GM21786 (cell line): ENCODE measurements at regions not wholly inside any gene's neighbourhood (a gene's known extent, or its start where the extent isn't known, plus 50 kb on each side); places are given as distances from the start of the nearest gene placed in this dataset.
"Not testable (repeated sequence)": the region's sequence is repeated elsewhere in the genome, so short reads cannot be mapped to it uniquely, and the experiment has no call there.

Experiments
- ATAC-seq: cut with Tn5 transposase; IDR thresholded peaks from one replicate; pipeline ENCODE4 v1.9.1; 2021; ENCODE audit not compliant: unreplicated experiment

DNA sequence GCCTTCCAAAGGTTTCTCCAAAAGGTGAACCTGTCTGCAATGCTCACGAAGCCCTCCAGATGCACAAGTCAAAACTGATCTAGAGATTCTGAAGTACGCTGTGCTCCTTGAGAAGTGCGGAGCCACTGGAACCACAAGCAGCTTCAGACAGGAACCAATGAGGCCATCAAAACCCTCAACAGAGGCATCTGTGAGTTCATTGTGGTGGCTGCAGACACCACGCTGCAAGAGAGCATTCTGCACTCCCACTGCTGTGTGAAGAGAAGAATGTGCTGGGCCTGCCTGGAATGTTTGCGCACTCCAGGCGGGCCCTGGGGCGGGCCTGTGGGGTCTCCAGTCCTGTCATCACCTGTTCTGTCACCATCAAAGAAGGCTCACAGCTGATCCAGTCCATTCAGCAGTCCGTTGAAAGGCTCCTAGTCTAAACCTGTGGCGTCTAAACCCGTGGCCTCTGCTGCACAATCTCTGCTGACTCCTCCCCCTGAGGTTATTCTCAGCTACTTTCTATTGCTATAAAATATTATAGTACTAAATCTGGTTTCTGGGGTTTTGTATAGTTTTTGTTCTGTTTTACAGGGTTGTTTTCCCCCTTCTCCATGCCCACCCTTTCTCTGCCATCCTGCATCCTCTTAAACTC is 111.6 kb downstream of the PPIAL4A start:
- not testable (repeated sequence) for ATAC-seq

DNA sequence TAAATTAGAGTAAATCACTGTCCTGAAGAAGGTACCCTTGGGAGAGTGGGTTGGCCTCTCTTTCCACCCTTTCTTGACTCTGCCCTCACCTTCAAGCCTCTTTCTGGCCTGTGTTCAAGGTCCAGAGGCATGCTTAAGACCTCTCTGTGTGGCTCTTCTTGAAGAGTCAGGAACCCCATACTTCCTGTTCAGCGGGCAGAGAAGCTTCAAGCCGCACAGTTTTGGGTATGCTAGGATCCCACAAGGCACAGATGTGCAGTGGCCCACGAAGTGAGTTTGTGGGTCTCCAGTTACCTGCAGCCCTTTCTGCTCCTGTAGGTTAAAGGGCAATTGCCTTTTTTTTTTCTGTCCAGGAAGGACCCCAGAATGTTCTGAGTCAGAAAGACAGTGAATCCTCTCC is 113.7 kb downstream of the PPIAL4A start:
- not testable (repeated sequence) for ATAC-seq

DNA sequence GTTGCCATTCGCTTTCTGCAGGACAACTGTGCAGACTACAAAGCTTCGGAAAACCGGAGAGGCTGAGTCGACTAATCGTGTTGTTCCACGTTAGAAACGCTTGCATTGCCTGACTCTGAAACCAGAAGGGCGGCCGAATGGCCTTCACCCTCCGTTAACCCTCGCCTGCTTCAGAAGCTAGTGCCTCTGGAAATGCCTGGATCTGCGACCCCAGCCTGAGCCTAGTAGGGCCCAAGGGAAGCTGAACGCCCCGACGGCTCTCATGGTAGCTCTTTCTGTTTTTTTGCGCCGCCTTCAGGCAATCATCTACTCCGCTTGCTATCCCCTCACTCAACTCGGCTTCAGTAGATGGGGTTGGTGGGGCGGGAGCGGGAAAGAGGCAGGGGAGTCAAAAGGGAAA is 117.3 kb downstream of the PPIAL4A start:
- ATAC-seq: not testable (repeated sequence)

DNA sequence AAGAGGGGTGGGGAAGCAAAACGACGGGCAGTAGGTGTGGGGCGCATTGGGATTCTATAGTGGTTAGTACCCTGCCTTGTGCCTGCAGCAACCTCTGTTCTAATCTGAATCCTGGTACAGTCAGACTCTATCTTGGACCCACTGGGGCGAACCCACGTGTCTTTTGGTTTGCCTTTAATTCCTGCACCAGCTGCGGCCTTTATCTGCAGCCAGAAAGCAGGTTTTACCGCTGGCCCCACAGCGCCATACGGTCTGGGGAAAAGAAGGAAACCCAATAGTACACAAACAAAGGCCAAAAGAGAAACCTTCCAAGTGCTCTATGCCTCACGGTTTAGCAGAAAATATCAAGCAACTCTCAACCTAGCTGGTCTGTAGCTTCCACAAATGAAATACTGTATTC is 118.2 kb downstream of the PPIAL4A start:
- ATAC-seq: not testable (repeated sequence)

DNA sequence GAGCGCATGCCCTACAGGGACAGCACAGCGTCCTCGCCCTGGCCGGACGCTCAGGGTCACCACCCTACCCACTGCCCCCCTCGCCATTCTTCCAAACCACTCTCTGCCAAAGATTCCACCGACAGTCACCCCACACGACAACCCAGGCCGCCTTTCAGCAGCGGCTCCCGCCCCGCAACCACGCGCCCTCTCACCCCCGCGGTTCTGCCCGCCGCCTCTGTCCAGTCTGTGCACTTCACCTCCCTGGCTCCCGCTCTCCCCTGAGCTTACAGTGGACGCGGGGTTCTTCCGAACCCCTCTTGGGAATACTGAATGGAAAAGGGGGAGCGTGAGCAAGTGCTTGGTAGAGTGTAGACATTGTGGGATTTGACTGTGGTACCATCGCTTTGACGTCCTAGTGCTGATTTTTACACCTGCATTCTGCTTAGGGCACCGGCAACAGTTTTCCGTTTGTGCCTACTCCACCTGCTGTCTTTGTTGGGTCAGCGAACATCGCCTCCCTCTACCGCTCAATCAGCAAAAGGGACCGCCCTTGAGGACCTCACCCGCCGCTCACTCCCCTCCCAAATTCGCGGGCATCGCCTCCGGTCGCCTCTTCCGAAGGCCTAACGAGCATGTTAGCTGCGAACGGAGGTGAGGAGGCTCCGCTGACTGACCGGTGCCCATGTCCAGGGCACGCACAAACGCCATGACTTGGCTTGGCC is 119.1 kb downstream of the PPIAL4A start:
- ATAC-seq: not testable (repeated sequence)

DNA sequence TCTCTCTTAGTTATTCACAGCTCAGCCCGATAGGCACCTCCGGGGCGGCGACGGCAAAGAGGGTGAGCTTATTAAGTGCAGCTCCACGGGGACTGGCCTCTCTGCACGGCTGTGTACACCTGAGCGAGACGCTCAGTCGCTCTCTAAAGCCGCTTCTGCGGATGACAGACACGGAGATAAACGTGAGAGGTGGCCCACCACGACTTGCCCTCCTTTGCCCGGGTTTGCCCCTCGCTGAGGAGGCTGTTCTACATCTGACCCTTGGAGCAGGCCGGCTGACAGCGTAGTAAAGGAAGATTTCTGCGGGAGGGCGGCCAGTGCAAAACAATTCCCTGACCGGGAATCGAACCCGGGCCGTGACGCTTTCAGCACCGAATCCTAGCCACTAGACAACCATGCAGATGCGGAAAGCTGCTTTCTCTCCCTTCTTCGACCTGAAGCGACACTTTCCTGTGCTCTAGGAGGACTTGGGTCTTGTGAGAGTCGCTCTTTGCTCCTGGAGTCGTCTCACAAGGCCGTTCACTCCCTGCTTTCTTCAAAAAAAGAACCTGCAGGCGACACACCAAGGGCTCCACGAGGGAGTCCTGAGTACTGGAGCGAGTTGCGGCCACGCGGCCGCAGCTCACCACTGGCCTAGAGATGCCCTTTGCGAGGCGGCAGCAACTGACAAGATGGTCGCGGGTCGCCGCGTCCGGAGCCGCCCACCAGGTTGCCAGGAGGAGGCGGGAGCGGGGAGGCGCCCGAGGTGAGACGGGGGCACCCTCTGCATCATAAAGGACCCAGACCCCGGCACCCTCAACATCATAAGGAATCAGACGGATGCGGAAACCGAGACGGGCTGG is 119.9 kb downstream of the PPIAL4A start:
- not testable (repeated sequence) for ATAC-seq

DNA sequence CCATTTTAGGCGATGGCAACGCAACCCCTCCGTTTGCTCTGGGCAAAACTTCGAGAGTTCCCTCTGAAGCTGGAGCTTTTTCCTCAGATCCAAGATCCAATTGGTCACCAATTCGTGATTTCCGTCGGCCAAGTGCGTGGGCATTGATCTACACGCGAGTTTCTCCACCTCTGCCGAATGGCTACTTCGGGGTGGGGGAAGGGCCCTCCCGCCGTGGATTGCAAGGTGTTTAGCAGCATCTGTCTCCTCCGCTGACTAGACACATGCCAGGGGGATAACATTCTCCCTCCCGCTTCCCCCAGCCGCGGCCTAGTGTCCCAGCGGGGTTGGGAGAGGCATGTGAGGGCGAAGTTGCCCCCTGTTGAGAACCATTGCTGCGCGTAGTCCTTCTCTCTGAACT is 120.6 kb downstream of the PPIAL4A start:
- not testable (repeated sequence) for ATAC-seq

DNA sequence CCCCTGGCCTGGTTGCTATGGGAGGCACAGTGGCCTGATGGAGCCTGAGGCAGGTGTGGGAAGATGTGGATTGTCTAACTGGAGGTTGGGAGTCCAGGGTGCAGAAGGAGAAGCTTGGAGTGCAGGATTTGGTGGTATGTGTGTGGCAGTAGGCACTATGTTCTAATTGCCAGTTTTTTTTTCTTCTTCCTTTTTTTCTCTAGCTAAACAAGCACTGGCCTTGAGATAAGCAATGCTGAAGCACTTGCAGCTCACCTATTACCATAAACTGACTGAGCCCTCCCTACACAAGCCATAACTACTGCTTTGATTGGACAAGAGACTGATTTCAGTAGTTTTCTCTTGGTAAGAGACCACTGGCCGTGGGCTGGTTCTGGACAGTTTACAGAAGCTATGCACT is 123.6 kb downstream of the PPIAL4A start:
- not testable (repeated sequence) for ATAC-seq

DNA sequence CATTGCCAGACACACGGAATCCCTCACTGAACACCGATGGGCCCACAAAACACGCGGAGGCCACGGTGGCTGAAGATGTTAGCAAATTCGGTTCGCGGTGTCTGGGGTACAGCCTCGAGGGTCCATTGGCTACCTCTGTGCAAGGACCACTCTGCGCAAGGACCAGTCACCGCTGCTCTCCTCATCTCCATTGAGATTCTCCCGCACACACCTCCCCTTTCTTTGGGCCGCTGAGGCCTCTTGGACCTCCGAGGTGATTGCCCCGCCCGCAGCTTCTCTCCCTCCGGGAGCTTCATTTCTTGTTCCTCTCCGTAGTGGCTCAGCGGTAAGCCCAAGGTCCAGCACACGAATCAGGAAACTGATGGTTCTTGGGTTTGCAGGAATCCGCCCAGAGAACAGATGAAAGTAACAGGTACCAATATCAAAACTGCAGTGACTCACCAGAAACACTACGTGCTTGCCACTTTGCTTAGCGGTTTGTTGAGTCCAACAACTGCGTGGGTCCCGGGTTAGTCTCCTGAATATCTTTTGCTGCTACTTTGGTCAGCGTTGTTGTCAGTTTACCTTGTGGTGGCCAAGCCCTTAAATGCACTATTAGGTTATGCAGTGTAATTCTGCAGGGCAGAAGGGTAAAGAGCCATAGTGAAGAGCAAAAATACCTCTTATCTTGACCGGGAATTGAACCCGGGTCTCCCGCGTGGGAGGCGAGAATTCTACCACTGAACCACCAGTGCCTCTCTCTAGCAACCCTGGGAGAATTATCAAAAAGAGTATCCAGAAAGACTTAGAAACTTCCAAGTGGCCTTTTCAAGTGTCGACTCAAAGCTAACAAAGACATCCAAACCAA is 126.8 kb downstream of the PPIAL4A start:
- ATAC-seq: not testable (repeated sequence)

DNA sequence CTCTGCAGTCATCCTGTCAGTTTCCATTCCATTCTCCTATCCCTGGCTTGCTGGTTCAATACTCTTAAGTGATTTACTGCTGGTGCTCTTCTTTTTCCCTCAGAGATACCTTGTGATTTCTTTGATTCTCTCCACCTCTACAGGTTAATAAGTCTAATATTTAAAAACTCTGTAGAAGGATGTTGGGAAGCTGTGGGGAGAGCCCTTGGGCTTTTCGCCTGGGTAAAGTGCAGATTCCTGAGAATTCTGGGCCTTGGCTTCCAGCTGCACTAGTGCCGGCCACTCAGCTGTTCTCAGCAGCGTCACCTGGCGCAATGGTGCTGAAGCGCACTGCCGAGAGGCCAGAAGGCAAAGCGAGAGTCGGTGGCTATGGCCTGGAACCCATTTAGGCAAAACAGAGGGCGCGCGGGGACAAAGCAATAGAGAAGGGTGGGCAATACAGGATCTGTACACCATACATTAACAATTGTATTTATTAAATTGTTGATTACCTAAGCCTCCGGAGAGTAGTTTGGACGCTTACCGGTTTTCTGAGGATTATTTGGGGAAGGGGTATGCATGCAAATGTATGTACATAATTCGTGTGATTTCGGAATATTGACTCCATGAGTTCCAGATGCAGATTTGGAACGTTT is 130.3 kb downstream of the PPIAL4A start:
- not testable (repeated sequence) for ATAC-seq

DNA sequence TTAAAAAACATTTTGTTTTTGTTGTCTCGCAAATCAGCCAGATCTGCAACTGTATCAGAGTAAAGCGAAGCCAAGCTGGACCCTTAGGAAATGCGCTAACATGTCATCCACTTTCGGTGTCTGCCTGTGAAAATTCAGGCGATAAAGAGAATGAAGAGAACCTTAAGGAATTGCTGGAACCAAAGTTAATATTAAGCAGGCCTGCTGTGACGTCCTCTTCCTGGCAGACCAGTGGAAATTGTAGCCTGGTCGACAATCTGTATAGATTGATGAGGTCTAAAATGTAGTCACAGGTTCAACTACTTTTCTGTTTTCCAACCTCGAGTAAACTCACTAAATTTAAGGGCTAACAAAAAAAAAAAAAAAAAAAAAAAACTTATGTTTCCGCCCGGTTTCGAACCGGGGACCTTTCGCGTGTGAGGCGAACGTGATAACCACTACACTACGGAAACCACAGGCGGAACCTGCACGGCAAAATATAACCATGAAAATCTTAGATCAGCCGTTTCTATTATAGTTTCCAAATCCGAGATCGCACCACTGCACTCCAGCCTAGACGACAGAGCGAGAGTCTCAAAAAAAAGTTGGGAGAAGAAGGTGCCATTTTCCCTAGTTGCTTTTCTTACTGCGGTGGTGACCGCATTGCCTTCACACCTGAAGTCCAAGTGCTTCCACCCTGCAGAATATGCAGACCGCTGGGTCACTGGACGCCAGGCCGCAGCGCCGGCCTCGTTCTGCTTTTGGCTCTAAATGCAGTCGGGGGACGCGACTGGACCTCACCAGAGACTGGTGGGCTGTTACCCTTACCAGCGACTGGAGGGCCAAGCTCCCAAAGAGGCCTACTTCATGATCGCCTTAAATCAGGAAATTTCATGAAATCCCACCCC is 131.0 kb downstream of the PPIAL4A start:
- not testable (repeated sequence) for ATAC-seq

DNA sequence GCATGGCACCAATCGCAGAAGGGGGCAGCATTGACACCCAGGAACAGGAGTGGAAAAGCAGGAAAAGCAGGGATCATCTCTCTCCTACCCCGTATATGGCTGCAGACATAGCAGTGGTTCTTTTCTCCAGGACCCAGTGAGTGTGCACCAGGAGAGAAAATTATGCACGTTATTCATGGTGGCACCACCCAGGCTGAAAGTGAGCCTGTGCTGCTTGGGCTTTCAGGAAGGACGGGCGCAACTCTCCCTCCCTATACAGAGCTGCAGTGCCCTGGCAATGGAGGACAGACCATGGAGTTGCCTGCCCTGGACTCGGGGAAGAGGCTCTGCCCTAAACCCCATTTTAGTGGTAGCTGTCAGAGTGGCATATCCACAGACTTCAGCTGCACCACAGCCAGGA is 132.1 kb downstream of the PPIAL4A start:
- not testable (repeated sequence) for ATAC-seq

DNA sequence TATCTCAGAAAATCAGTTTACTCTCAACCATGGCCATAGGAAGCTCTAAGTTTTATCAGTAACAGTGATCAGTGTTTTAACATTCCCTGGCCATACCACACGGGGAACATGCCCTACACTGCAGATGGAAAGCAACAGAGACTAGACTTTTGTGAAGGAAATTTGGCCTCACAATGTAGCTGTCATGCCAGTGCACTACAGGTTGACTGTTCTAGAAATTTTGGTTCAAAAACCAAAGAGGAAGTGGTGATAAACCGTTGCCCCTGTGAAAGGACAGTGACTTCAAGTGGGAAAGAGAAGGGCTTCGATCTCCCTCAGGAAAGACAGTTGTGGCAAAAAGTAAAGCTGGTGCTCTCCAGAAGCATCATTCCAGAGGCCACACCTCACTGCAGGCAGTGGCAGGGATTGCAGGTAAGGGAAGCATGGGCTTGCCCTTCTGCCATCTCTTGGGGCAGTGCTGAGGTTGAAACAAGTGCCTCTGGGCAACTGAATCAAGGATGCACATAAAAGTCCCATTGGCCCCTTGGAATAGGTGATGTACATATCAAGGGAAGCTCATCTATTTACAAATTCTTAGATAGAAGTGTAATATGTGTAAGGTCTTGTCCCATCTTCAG is 143.4 kb downstream of the PPIAL4A start:
- not testable (repeated sequence) for ATAC-seq

DNA sequence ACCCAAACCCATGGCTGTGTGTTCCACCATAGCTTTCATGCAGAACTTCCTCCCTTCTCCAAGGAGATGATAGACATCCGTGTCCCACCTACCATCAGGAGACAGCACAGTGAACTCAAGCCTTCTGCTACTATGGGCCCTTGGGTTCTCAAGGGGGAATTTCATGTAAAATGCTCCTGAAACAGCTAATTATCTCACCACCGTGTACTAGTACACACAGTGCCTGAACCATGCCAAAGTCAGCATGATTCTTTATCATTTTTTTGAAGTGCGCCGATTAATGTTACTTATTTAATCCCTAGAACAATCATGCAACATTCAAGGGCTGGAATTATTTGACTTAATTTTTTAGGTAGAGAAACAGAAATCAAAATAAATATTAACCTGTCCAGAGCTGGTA is 147.2 kb downstream of the PPIAL4A start:
- not testable (repeated sequence) for ATAC-seq

DNA sequence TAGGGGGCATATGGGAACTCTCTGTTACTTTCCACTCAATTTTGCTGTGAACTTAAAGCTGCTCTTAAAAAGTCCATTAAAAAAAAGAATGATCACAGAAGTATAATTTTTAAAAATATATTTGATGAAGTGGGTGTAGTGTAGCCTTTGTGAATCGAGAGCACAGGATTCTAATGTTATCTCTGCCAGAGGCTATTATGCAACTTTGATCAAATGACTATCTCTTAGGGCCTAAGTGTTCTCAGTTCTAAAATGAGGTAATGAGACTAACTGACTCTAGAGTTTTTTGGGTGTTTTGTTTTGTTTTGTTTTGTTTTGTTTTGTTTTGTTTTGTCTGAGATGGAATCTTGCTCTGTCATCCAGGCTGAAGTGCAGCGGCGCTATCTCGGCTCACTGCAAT is 143.2 kb downstream of the FAM72B start:
- ATAC-seq: not testable (repeated sequence)

DNA sequence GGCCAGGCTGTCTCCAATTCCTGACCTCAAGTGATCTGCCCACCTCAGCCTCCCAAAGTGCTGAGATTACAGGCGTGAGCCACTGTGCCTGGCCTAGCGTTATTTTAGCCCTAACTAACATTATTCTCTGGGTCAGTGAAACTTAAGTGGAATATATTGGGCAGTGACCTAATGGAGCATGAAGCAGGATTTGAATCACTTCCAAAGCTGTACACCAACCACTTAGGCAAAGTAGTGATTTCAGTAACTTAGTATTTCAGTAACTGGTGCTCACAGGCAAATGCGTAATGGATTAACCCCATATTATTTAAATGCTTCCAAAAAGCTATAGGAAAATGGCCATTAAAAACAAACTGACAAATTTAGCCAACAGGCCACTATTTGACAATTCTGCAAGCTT is 142.6 kb downstream of the FAM72B start:
- not testable (repeated sequence) for ATAC-seq

DNA sequence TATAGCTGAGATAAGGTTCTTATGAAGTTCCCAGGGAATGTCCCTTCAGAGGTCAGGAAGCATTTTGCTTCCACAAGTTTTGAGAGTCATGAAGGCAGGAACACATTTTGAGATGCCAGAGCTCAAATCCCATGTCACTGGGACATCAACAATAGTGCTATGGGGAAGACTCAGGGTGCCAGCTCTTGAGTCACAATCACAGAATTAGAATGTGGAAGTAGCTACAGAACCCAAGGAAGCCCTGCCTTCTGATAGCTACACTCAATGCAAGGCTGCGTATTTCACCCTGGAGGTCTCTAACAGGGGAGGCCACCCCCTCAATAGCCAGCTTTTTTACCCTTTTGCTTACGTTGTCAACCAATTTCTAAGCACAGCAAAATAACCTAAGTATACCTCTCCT is 141.3 kb downstream of the FAM72B start:
- ATAC-seq: not testable (repeated sequence)

DNA sequence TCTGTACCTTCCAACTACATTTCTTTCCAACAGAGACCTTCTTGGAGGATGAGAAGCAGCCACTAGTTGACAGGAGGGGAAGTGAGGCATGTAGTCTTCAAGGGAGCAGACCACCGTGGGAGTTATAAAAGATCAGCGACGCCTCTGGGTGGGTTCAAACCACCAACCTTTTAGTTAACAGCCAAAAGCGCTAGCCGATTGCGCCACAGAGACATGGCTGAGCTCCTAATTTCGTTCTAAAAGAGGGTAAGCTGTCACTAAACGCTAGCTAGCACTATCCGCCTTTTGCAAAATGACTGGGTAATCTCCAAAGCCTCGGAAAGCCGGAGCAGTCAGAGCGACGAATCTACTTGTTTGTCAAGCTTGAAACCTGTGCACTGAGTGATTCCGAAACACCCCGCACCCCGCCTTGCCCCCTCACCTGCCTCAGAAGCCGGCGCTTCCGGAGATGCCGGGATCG is 135.8 kb downstream of the FAM72B start:
- not testable (repeated sequence) for ATAC-seq
